ENCODE measurements at regions not wholly inside any gene's neighbourhood (a gene's known extent, or its start where the extent isn't known, plus 50 kb on each side); places are given as distances from the start of the nearest gene placed in this dataset.

DNA sequence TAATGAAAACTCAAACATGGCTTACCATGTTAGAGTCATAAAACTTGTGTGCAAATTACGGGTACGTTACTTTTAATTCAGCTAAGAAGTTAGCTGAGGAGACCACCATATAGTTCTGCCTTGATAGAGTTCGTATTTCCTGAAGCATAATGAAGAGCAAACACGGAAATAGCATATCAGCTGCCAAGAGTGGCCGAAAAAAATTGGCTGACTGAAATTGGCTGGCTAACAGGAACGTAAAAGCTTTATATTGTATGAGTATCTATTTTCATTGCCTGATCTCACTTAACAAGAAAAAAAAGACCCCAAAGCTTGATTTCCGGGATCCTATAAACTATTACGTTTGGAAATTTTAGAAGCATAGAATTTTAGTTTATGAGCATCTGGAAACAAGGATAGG lies 1222.9 kb downstream of the ZPLD1 start:
- TF ChIP-seq EZH2 (IDR thresholded peaks at IDR 0.05; ENCODE audit: borderline replicate concordance), result no peak
- TF ChIP-seq, protein P1, sequence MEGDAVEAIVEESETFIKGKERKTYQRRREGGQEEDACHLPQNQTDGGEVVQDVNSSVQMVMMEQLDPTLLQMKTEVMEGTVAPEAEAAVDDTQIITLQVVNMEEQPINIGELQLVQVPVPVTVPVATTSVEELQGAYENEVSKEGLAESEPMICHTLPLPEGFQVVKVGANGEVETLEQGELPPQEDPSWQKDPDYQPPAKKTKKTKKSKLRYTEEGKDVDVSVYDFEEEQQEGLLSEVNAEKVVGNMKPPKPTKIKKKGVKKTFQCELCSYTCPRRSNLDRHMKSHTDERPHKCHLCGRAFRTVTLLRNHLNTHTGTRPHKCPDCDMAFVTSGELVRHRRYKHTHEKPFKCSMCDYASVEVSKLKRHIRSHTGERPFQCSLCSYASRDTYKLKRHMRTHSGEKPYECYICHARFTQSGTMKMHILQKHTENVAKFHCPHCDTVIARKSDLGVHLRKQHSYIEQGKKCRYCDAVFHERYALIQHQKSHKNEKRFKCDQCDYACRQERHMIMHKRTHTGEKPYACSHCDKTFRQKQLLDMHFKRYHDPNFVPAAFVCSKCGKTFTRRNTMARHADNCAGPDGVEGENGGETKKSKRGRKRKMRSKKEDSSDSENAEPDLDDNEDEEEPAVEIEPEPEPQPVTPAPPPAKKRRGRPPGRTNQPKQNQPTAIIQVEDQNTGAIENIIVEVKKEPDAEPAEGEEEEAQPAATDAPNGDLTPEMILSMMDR (IDR thresholded peaks at IDR 0.05; ENCODE audit: poor library complexity), result no peak
